Parathyroid adenoma (tissue), 2 donors: ENCODE measurements at regions not wholly inside any gene's neighbourhood (a gene's known extent, or its start where the extent isn't known, plus 50 kb on each side); places are given as distances from the start of the nearest gene placed in this dataset.

Experiments
- H2AFZ ChIP-seq: fragments of 300-600 bp; sonication (generic); one replicate; pipeline ENCODE4 v1.7.0; 2017; ENCODE audit warnings: antibody characterized with exemption, mild to moderate bottlenecking
- H3K27ac ChIP-seq: fragments of 300-600 bp; sonication (generic); one replicate; pipeline ENCODE4 v1.7.0; 2017
- H3K27me3 ChIP-seq: fragments of 300-600 bp; sonication (generic); one replicate; pipeline ENCODE4 v1.7.0; 2017; ENCODE audit warnings: low read length; ENCODE audit not compliant: control insufficient read depth, insufficient read depth
- H3K36me3 ChIP-seq: fragments of 300-600 bp; sonication (generic); one replicate; pipeline ENCODE4 v1.7.0; 2017; ENCODE audit warnings: low read length; ENCODE audit not compliant: control insufficient read depth, insufficient read depth
- H3K4me1 ChIP-seq: fragments of 300-600 bp; sonication (generic); one replicate; pipeline ENCODE4 v1.7.0; 2017; ENCODE audit warnings: control low read depth
- H3K4me2 ChIP-seq: fragments of 300-600 bp; sonication (generic); one replicate; pipeline ENCODE4 v1.7.0; 2017; ENCODE audit warnings: low read length
- H3K4me3 ChIP-seq: fragments of 300-600 bp; sonication (generic); one replicate; pipeline ENCODE4 v1.7.0; 2017; ENCODE audit warnings: low read depth, low read length
- H3K79me2 ChIP-seq: fragments of 300-600 bp; sonication (generic); one replicate; pipeline ENCODE4 v1.7.0; 2017; ENCODE audit warnings: control low read depth
- H3K9ac ChIP-seq: fragments of 300-600 bp; sonication (generic); one replicate; pipeline ENCODE4 v1.7.0; 2017; ENCODE audit warnings: mild to moderate bottlenecking
- H3K9me3 ChIP-seq: fragments of 300-600 bp; sonication (generic); one replicate; pipeline ENCODE4 v1.7.0; 2017; ENCODE audit warnings: low read length; ENCODE audit not compliant: control insufficient read depth
- TF ChIP-seq, protein P1 (sequence below): fragments of 300-600 bp; sonication (generic); IDR thresholded peaks from one replicate; pipeline ENCODE4 v1.7.0; 2017; ENCODE audit warnings: antibody characterized with exemption, mild to moderate bottlenecking
- donor health status: primary hyperparathyroidism.

- H3K9me3 ChIP-seq = no peaks in the 10 kb centered on the region
- TF ChIP-seq, protein P1, sequence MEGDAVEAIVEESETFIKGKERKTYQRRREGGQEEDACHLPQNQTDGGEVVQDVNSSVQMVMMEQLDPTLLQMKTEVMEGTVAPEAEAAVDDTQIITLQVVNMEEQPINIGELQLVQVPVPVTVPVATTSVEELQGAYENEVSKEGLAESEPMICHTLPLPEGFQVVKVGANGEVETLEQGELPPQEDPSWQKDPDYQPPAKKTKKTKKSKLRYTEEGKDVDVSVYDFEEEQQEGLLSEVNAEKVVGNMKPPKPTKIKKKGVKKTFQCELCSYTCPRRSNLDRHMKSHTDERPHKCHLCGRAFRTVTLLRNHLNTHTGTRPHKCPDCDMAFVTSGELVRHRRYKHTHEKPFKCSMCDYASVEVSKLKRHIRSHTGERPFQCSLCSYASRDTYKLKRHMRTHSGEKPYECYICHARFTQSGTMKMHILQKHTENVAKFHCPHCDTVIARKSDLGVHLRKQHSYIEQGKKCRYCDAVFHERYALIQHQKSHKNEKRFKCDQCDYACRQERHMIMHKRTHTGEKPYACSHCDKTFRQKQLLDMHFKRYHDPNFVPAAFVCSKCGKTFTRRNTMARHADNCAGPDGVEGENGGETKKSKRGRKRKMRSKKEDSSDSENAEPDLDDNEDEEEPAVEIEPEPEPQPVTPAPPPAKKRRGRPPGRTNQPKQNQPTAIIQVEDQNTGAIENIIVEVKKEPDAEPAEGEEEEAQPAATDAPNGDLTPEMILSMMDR = no peak
These were observed 147.1 kb upstream of the TEX13C start for GRCh38 chrX:125172531-125172930.

DNA sequence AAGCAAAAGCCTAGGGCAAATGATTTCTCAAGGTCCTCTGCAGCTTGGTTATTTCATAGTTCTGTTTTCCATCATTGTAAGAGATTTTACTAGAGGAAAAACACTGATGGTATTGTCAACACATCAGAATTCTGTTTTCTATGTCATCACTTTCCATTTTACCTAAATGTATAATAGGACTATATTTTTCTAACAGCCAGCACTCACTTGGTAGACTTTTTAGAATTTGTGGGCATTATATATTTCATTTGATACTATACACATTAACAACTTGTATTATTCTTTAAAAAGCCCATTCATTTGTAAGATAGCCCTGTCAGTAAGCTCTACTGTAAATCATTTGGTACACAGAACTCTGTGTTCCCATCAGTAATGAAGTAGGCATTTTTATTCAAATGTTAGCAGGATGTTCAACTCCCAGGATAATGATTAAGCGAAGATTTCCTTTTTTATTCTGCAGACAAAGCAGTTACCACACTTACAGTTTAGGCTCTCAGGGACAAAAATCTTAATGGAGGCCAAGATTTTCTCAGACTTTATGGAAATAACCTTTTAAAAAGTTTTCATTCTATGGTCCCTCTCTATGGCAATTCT lies 143.6 kb upstream of the TEX13C start:
- H2AFZ ChIP-seq = no peak overlapping the region
- no peaks in the 10 kb centered on the region for H3K4me1 ChIP-seq
- no peaks in the 10 kb centered on the region for H3K79me2 ChIP-seq
- no peak overlapping the region for H3K9ac ChIP-seq
- H3K4me3 ChIP-seq = no peak overlapping the region
- no peaks in the 10 kb centered on the region for H3K36me3 ChIP-seq
- H3K27me3 ChIP-seq = no peaks in the 10 kb centered on the region
- TF ChIP-seq, protein P1 = no peak
- H3K9me3 ChIP-seq = no peaks in the 10 kb centered on the region
- no peak overlapping the region for H3K27ac ChIP-seq
- no peak overlapping the region for H3K4me2 ChIP-seq

More at GRCh38 chrX:125172531-125172930, 147.1 kb upstream of the TEX13C start:
- Histone ChIP-seq H3K27me3 (no peaks in the 10 kb centered on the region), H3K4me3 (no peak overlapping the region), H3K79me2 (no peaks in the 10 kb centered on the region), H3K4me2 (no peak overlapping the region), H3K36me3 (no peaks in the 10 kb centered on the region), H2AFZ (no peak overlapping the region), H3K4me1 (no peaks in the 10 kb centered on the region), H3K27ac (no peak overlapping the region), H3K9ac (no peak overlapping the region)

- Histone ChIP-seq H3K4me1 (no peaks in the 10 kb centered on the region), H3K4me3 (no peak overlapping the region), H3K27me3 (no peaks in the 10 kb centered on the region), H3K9me3 (no peaks in the 10 kb centered on the region), H3K79me2 (no peaks in the 10 kb centered on the region), H3K9ac (no peak overlapping the region), H3K36me3 (no peaks in the 10 kb centered on the region), H3K27ac (no peak overlapping the region), H3K4me2 (no peak overlapping the region), H2AFZ (no peak overlapping the region)
- TF ChIP-seq, protein P1 = no peak
These were observed 125.8 kb upstream of the TEX13C start for GRCh38 chrX:125193921-125194320.

GRCh38 chrX:125198546-125198945 lies 121.1 kb upstream of the TEX13C start:
- TF ChIP-seq, protein P1 = no peak
- no peaks in the 10 kb centered on the region for H3K9me3 ChIP-seq

GRCh38 chrX:125202591-125203248 lies 117.0 kb upstream of the TEX13C start:
- Histone ChIP-seq H3K4me2 (peak overlapping the region; percentile 76), H3K27me3 (no peaks in the 10 kb centered on the region), H3K27ac (no peak overlapping the region), H3K36me3 (no peaks in the 10 kb centered on the region), H3K79me2 (no peaks in the 10 kb centered on the region), H3K4me1 (no peaks in the 10 kb centered on the region), H2AFZ (peak overlapping the region; percentile 82), H3K4me3 (peak overlapping the region; percentile 60), H3K9me3 (no peaks in the 10 kb centered on the region), H3K9ac (no peak overlapping the region)
- TF ChIP-seq, protein P1 = no peak

More at GRCh38 chrX:125198546-125198945, 121.1 kb upstream of the TEX13C start:
- H3K36me3 ChIP-seq = no peaks in the 10 kb centered on the region
- H3K4me1 ChIP-seq = no peaks in the 10 kb centered on the region
- no peak overlapping the region for H3K4me2 ChIP-seq
- H3K27me3 ChIP-seq = no peaks in the 10 kb centered on the region
- no peak overlapping the region for H3K9ac ChIP-seq
- no peaks in the 10 kb centered on the region for H3K79me2 ChIP-seq
- H3K4me3 ChIP-seq = no peak overlapping the region
- H3K27ac ChIP-seq = no peak overlapping the region
- no peak overlapping the region for H2AFZ ChIP-seq
